GM12891 (cell line): ENCODE measurements at regions not wholly inside any gene's neighbourhood (a gene's known extent, or its start where the extent isn't known, plus 50 kb on each side); places are given as distances from the start of the nearest gene placed in this dataset.

ENCODE experiments used
- PAX5 ChIP-seq: IDR thresholded peaks from 2 replicates; pipeline ENCODE4 v1.6.1; 2011; ENCODE audit warnings: low read length, moderate library complexity, mild to moderate bottlenecking; ENCODE audit not compliant: insufficient read depth, severe bottlenecking
- POLR2A ChIP-seq: IDR thresholded peaks from 2 replicates; pipeline ENCODE4 v1.6.1; 2011; ENCODE audit warnings: low read depth, low read length, control low read depth
- POLR2AphosphoS5 ChIP-seq: IDR thresholded peaks from 2 replicates; pipeline ENCODE4 v1.6.1; 2011; ENCODE audit warnings: low read depth, low read length, control low read depth
- POU2F2 ChIP-seq: IDR thresholded peaks from 2 replicates; pipeline ENCODE4 v1.6.1; 2011; ENCODE audit warnings: low read depth, mild to moderate bottlenecking, control low read depth, low read length, moderate library complexity
- SPI1 ChIP-seq: IDR thresholded peaks from 2 replicates; pipeline ENCODE4 v1.6.1; 2011; ENCODE audit warnings: low read depth, low read length, control low read depth
- TAF1 ChIP-seq: IDR thresholded peaks from 2 replicates; pipeline ENCODE4 v1.6.1; 2011; ENCODE audit warnings: low read depth, low read length, control low read depth

DNA sequence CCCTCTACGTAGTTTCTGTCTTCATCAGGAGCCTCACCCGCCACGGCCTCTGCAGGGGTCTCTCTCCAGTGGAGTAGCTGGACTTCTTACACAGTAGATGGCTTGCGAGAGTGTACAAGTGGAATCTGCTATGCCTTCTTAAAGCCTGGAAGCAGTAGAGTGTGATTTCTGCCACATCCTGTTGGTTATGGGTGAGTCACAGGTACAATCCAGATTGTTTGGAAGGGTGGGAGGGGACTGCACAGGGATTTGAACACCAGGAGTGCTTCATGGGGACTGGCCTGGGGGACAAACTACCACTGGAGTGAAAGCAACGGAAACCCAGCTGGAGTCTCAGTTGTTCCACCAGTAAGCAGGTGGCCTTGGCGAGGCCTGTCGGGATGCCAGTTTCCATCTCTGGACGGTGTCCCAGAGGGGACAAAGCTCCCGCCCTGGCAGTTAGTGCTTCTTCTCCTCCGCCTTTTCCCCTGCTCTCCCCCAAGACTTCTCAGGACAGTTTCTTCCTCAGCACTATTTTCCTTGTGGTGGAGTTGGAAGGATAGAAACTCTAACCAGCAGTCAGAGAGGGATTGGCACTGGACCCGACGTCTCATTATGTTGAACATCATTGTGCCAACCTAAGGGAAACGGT, 85.0 kb upstream of the RCN1 start:
- TF ChIP-seq POLR2A, result no peak
- TF ChIP-seq POLR2AphosphoS5, result no peak
- TF ChIP-seq TAF1, result no peak
- TF ChIP-seq PAX5, result no peak
- TF ChIP-seq SPI1, result no peak
- no peak for TF ChIP-seq POU2F2
